Fibroblast of skin of scalp (primary cell): ENCODE measurements at regions not wholly inside any gene's neighbourhood (a gene's known extent, or its start where the extent isn't known, plus 50 kb on each side); places are given as distances from the start of the nearest gene placed in this dataset.
"Not testable (repeated sequence)": the region's sequence is repeated elsewhere in the genome, so short reads cannot be mapped to it uniquely, and the experiment has no call there.

Experiments used
- DNase-seq: peaks from one replicate; pipeline ENCODE4 v3.0.0-alpha.2; 2013

- DNase-seq: not testable (repeated sequence)
These were observed 59.9 kb upstream of the EN2 start for GRCh38 chr7:155397758-155398714.

- no peak for DNase-seq
These were observed 59.0 kb upstream of the EN2 start for GRCh38 chr7:155398944-155399343.

- DNase-seq: no peak
These were observed 58.4 kb upstream of the EN2 start for GRCh38 chr7:155399577-155399976.

- no peak for DNase-seq
These were observed 56.7 kb upstream of the EN2 start for GRCh38 chr7:155401231-155401630.

- no peak for DNase-seq
These were observed 56.0 kb upstream of the EN2 start for GRCh38 chr7:155401884-155402283.

- DNase-seq: no peak
These were observed 55.0 kb upstream of the EN2 start for GRCh38 chr7:155402941-155403340.

- DNase-seq: no peak
These were observed 53.0 kb upstream of the EN2 start for GRCh38 chr7:155404976-155405375.

- DNase-seq: no peak
These were observed 52.3 kb upstream of the EN2 start for GRCh38 chr7:155405399-155406318.

- no peak for DNase-seq
These were observed 50.1 kb upstream of the EN2 start for GRCh38 chr7:155407799-155408198.
